C4-2B (cell line): ENCODE measurements at regions not wholly inside any gene's neighbourhood (a gene's known extent, or its start where the extent isn't known, plus 50 kb on each side); places are given as distances from the start of the nearest gene placed in this dataset.

ENCODE experiments used
- CTCF ChIP-seq: fragments of 450-650 bp; conservative IDR thresholded peaks from 2 replicates; pipeline ENCODE4 v1.5.1; 2017; ENCODE audit warnings: mild to moderate bottlenecking
- ZFX ChIP-seq: fragments of 450-650 bp; IDR thresholded peaks from 2 replicates; pipeline ENCODE4 v1.6.1; 2017

GRCh38 chr6:147676495-147677199 is 168.2 kb downstream of the SAMD5 start:
- TF ChIP-seq ZFX, result no peak
- no peak for TF ChIP-seq CTCF
